UCSD-AML1 (cell line): ENCODE measurements at regions not wholly inside any gene's neighbourhood (a gene's known extent, or its start where the extent isn't known, plus 50 kb on each side); places are given as distances from the start of the nearest gene placed in this dataset.
"Not testable (repeated sequence)": the region's sequence is repeated elsewhere in the genome, so short reads cannot be mapped to it uniquely, and the experiment has no call there.

Experiments used
- DNase-seq: peaks from one replicate; lab custom pipeline; 2025; ENCODE audit not compliant: unreplicated experiment; lab: John Stamatoyannopoulos, UW

DNA sequence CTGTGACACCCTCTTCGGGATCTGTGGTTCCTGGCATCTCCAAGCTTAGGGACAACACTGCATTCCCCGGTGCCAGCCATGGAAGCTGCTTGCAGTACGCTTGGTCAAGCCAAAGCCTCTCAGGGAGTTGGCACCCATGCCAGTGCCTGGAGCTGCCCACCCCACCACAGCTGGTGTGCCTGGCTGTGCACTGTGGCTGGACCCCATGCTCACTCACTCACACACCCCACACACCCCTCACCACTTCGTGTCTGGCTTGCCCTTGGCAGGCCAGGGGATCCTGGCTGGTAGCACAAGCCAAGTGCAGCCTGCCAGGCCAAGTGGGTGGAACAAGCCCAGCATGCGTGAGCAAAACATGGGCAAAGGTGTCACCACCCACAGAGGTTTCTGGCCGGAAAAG lies 324.5 kb upstream of the PTGER4 start:
- DNase-seq, result no peak

DNA sequence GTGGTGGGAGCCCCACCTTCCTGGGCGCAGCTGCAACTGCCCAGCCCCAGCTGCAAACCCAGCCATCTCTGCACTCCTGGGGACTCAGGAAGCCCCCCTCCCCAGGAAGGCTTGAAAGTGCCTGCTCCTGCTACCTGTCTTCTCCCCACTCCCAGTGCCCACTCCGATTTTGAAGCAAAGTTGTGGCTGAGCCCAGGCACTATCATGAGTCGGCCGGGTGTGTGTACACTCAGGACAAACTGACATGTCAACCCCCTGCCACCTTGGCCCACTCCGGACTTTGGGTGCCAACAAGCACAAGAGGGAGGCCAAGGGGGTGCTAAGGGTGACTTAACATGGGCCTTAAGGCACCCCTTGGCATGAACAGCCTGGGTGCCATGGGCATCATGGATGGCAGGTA lies 325.5 kb upstream of the PTGER4 start:
- DNase-seq, result no peak

DNA sequence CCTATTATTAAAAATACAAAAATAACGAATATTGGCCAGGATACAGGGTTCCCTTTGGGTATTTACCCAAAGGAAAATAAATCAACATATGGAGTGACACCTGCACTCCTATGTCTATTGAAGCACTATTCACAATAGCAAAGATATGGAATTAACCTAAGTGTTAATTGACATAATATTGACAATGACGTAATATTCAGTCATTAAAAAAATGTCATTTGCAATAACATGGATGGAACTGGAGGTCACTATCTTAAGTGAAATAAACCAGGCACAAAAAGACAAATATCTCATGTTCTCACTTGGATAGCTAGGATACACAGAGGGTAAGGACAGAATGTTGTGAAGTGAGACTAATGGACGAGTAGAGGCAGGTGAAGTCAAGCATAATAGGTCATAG lies 326.3 kb upstream of the PTGER4 start:
- DNase-seq, result no peak

DNA sequence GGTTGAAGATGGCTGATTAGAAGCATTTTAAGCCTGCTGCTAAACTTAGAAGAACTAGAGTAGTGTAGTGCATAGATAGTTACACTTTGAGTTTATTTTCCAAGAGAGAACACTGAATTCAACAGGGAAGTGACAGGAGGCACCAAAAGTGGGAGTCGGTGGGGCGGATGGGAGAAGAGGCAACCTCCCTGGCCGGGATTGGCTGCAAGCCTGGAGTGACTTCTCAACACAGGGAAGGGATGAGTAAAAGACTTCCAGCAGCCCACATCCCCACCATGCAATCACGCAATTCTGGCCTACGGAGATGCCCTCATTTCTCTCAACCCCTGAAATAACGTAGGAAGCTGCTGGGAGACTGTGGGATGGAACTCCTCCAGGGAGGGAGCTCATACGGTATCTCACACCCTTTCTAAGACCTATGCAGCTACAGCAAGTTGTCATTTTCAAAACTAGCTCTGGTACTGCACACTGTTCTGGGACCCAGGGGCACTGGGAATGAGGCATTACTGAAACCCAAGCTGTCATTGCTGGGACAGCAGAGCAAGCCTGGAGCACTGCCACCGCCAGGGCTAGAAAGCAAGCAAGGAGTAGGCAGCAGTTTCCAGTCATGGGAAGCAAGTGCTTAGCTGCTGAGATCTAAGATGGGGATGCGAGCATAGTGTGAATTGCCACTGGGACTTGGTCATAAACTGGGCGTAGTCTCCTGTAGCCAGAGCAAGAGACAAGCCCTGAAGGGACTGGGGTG lies 331.6 kb upstream of the PTGER4 start:
- DNase-seq, result no peak

GRCh38 chr5:40346901-40347300 lies 332.8 kb upstream of the PTGER4 start:
- DNase-seq, result no peak

- not testable (repeated sequence) for DNase-seq
Measured at GRCh38 chr5:40338434-40338833, 341.3 kb upstream of the PTGER4 start.

GRCh38 chr5:40334242-40334635 lies 345.5 kb upstream of the PTGER4 start:
- DNase-seq, result no peak

DNA sequence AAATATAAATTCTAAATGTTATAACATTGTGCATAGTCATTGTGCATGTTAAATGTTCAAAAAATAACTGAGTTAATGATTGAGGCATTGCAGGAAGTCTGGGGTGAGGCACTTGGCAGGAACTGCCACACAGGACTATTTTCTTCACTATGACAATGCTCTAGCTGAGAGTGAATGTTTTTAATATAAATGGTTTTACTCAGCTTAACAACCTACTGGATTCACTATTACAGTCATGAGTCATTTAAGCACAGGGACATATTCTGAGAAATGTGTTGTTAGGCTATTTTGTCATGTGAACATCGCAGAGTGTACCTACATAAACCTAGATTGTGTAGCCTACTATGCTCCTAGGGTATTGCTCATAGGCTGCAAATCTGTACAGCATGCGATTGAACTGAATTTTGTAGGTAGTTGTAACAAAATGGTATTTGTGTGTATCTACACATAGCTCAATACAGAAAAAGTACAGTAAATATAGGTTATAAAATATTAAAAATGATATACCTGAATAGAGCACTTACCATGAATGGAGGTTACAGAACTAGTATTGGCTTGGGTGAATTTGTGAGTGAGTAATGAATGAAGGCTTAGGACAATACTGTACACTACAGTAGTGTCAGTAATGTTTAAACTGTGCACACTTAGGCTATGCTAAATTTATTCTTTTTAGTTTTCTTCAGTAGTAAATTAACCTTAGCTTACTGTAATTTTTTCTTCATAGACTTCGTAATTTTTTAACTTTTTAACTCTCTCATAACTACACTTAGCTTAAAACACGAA lies 346.1 kb upstream of the PTGER4 start:
- no peak for DNase-seq

DNA sequence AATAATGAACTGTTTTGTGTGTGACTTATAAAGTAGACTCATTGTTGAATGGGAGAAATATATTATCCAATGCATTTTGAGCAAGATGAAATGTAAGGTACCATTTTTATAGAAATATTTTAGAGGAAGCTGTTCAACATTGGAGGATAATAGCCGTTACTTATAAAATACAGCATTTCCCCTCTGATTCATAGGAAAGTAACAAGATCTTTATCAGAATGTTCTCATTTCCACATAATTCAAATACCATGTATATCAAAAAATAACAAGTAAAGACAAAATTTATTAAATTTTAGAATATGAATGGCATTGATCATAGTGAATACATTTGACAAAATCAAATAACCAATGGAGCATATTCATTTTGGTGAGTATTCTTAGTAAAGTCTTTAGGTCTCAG lies 346.7 kb upstream of the PTGER4 start:
- no peak for DNase-seq

- DNase-seq, result no peak
Measured at GRCh38 chr5:40331616-40332015, 348.1 kb upstream of the PTGER4 start.

DNA sequence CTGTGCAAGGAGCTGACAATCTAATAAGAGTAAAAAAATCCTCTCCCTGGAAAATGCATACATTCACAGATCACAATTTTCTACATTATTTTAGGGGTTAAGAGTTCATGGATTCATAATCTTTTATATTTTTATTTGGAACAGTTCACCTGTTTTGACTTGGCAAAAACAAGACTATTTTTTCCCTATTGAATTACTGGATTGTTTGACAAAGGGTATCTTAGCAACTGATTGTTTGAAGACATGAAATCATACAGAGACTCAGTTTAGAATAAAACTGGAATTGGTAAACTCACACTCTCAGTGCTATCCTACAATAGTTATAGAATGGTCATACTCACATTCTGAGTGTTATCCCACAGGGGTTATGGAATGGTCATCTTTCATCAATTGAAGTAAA lies 358.2 kb upstream of the PTGER4 start:
- DNase-seq, result no peak

DNA sequence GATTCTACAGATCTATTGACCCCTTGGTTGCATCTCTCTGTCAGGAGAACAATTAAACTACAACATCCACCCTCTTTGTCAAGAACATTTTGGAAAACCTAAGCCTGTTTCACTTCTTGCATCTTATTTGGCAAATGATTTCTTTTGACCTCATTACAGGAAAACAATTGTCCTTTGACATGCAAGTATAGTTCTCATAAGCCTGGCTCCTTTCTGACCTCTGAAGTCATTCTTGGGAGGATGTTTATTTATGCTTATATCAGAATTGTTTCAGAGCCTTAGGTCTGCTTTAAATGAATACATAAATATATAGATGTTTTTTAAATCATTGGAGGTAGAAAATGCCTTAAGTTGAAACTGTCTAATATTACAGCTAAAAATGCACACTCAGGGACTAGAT lies 361.3 kb upstream of the PTGER4 start:
- DNase-seq, result no peak

DNA sequence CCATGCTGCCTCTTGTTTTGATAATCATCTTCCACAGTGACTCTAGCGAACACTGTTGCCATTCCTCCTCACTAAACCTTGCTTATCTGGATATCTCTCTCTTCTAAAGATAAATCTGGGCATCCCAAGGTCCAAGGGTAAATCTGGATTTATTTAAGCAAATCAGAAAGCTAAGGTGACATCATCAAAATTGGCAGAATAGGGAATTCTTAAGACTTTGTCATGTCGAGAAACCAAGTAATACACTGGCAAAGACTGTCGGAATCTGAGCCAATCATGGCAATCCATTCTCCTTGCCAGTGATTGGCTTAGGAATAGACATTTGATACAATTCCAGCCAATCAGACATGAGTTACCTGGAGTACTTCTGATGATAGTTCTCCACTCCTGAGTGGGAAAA lies 362.7 kb upstream of the PTGER4 start:
- no peak for DNase-seq

GRCh38 chr5:40315126-40315525 lies 364.6 kb upstream of the PTGER4 start:
- DNase-seq, result no peak

DNA sequence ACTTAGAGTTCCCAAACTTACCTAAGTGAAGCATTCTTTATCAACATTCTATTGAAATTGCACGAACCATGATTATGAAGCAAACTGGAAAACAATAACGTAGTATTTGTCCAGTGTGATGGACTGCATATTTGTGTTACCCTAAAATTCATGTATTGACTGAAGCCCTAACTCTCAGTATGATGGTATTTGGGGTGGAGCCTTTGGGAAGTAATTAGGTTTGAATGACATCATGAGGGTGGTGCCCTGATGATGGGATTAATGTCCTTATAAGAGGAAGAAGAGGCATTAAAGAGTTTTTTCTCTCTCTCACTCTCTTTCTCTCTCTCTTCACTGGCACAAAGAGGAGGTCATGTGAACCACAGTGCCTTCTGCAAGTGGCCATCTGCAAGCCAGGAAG lies 365.4 kb upstream of the PTGER4 start:
- no peak for DNase-seq

DNA sequence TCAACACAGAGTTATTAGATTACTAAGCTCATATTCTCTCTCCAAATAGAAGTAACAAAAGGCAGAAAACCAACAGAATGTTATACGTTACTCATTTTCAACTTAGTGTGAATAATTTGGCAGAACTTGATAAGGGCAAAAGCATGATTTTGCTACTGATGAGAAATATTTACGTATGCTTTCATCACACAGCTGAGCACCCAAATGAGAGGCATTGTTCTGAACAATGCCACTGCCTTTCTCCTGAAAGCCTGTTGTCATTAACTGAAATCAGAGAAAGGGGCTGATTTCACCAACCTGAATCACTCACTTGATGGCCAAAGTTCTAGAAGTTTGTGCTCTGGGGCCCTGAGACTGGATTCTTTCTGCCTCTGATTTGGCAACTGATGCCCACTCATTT lies 367.5 kb upstream of the PTGER4 start:
- DNase-seq, result no peak

- DNase-seq, result no peak
Measured at GRCh38 chr5:40309851-40310250, 369.9 kb upstream of the PTGER4 start.

DNA sequence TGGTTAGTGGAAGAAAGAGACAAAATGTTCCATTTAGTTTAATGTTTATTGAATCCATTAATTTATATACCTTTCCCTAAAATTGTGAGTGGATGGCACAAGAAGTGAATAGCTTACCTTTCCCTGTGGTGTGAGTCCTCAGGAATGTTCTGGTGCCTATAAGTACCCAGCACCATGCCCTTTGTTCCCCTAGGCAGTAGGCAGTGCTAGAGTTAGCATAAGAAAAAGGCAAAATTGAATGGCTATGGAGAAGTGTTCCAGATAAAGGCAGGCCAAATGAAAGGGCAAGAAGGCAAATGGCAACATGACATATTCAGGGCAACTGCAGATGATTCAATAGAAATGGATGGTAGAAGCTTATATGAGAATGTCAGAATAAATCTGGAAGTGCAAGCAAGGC lies 370.8 kb upstream of the PTGER4 start:
- no peak for DNase-seq

DNA sequence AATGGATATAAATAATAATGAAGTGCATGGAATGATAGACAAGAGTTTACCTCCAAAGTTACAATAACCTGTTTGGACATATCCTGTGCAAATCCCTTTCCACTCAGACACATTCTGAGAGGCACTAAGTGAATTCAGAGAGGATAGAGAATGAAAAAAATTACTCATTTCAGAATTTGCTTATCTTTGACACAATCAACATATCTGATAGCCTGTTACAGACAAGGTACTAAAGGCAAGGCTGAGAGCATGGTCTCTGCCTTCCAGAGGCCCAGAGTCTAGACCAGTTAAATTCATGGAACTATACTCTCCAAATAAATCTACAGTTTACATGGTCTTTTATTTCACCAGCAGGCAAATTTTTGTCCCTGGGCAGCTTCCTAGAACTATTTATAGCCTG lies 371.8 kb upstream of the PTGER4 start:
- DNase-seq, result no peak

DNA sequence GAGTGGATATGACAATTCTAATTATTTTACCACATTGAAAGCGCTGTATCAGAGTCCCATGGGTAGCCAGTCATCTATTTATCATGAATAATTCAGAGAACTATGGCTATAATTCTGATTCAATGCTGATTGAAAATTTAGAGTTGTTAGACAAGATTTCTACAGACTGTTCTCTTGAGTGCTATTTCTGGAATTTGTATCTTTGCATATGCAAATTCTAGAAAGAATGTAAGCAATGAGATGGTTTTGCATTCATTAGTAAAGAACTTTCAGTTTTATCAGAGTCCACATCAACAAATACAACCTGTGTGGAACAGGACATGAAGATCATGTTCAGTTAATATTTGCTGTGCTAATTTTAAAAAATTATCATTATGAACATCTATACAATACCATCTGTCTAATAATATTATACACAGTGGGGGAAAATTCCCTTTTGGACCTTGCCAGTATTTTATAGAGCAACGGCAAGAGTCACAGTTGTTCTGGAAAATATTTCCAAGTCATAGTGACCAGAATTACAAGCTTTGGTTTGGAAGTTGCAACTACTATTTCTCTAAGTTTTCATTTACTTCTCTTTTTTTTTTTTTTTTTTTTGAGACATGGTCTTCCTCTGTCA lies 372.7 kb upstream of the PTGER4 start:
- no peak for DNase-seq

DNA sequence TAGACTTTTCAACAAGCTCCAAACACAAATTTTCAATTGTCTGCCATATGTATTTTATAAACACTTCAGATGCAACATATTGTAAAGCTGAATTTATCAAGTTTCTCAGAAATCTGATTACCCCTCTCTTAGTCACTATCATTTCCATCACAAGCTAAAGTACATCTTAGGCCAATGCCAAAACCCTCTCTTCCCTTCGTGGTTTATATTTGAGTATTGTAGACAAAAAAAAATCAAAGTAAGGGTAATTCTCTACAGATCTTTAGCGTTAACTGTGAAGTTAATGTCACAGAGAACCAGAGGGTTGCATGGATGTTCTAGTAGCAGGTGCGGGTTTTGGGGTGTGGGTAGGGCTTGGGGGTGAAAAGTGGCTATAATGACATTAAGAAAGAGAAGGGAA lies 387.7 kb upstream of the PTGER4 start:
- DNase-seq, result no peak

GRCh38 chr5:40291338-40291737 lies 388.4 kb upstream of the PTGER4 start:
- DNase-seq, result no peak
